ENCODE measurements at regions not wholly inside any gene's neighbourhood (a gene's known extent, or its start where the extent isn't known, plus 50 kb on each side); places are given as distances from the start of the nearest gene placed in this dataset.

- TF ChIP-seq CTCF (IDR thresholded peaks at IDR 0.05; ENCODE audit: low read length) = no peak
- no peak for TF ChIP-seq EZH2phosphoT487 (IDR thresholded peaks at IDR 0.05; ENCODE audit: low read length)
- TF ChIP-seq EZH2 (optimal IDR thresholded peaks at IDR 0.05; ENCODE audit: low read depth, low read length) = no peak
Observed at GRCh38 chr1:67575861-67576260, 109.1 kb upstream of the GADD45A start.

All from MM.1S (cell line).